Right ventricle myocardium superior (tissue), 1 donor: ENCODE measurements at regions not wholly inside any gene's neighbourhood (a gene's known extent, or its start where the extent isn't known, plus 50 kb on each side); places are given as distances from the start of the nearest gene placed in this dataset.
"Not testable (repeated sequence)": the region's sequence is repeated elsewhere in the genome, so short reads cannot be mapped to it uniquely, and the experiment has no call there.

Experiments used
- ATAC-seq: fragments of 200-7000 bp; cut with Tn5 transposase; one replicate; pipeline ENCODE4 v1.9.1; 2020; ENCODE audit warnings: mild to moderate bottlenecking; ENCODE audit not compliant: poor library complexity
- DNase-seq: peaks from one replicate; pipeline ENCODE4 v3.0.0-alpha.2; 2020
- intact Hi-C: fragments of 100-400 bp; cut with DNase I; formaldehyde crosslinking; loops from one replicate; pipeline ENCODE4 v1.11.2; 2022
- donor health status: DM: no; HTN: yes; CAD: no; lungs with severe emphysema.

- DNase-seq (no peak), ATAC-seq (no peak)
- intact Hi-C loops = no loop called here
Measured at GRCh38 chrX:22486296-22486695, 213.6 kb downstream of the CBLL2 start.

GRCh38 chrX:22516893-22517292 lies 244.2 kb downstream of the CBLL2 start:
- intact Hi-C loops = no loop called here
- ATAC-seq = no peak
- no peak for DNase-seq

GRCh38 chrX:22520128-22520828 lies 247.6 kb downstream of the CBLL2 start:
- no peak for ATAC-seq

GRCh38 chrX:22526339-22526738 lies 253.6 kb downstream of the CBLL2 start:
- DNase-seq (no peak), ATAC-seq (no peak)
- intact Hi-C loops = no loop called here

More at GRCh38 chrX:22520128-22520828, 247.6 kb downstream of the CBLL2 start:
- intact Hi-C loops = no loop called here
- no peak for DNase-seq

GRCh38 chrX:22527302-22527701 lies 254.6 kb downstream of the CBLL2 start:
- intact Hi-C loops = no loop called here
- DNase-seq (no peak), ATAC-seq (no peak)

- ATAC-seq = no peak
- DNase-seq = no peak
- intact Hi-C loops = no loop called here
Measured at GRCh38 chrX:22533898-22534297, 261.2 kb downstream of the CBLL2 start.

GRCh38 chrX:22534643-22535042 lies 261.9 kb downstream of the CBLL2 start:
- intact Hi-C loops = no loop called here
- DNase-seq (no peak), ATAC-seq (no peak)

GRCh38 chrX:22536746-22537304 lies 264.1 kb downstream of the CBLL2 start:
- ATAC-seq (no peak), DNase-seq (no peak)
- intact Hi-C loops = no loop called here

- intact Hi-C loops = no loop called here
- DNase-seq = no peak
- ATAC-seq = no peak
Measured at GRCh38 chrX:22538580-22538979, 265.9 kb downstream of the CBLL2 start.

- DNase-seq = no peak
- intact Hi-C loops = no loop called here
- ATAC-seq = no peak
Measured at GRCh38 chrX:22541926-22542325, 269.2 kb downstream of the CBLL2 start.

GRCh38 chrX:22542641-22543040 lies 269.9 kb downstream of the CBLL2 start:
- DNase-seq (no peak), ATAC-seq (no peak)
- intact Hi-C loops = no loop called here

- intact Hi-C loops = no loop called here
- ATAC-seq (no peak), DNase-seq (no peak)
Measured at GRCh38 chrX:22559506-22559905, 286.8 kb downstream of the CBLL2 start.

- no peak for DNase-seq
- intact Hi-C loops = no loop called here
- ATAC-seq = no peak
Measured at GRCh38 chrX:22575161-22575845, 302.6 kb downstream of the CBLL2 start.

- ATAC-seq = no peak
- no peak for DNase-seq
- intact Hi-C loops = no loop called here
Measured at GRCh38 chrX:22577181-22577580, 304.5 kb downstream of the CBLL2 start.

GRCh38 chrX:22585831-22586230 lies 313.1 kb downstream of the CBLL2 start:
- intact Hi-C loops = no loop called here
- ATAC-seq (no peak), DNase-seq (no peak)

- ATAC-seq = no peak
- no peak for DNase-seq
- intact Hi-C loops = no loop called here
Measured at GRCh38 chrX:22589845-22590244, 317.1 kb downstream of the CBLL2 start.

GRCh38 chrX:22594766-22595165 lies 322.1 kb downstream of the CBLL2 start:
- intact Hi-C loops = no loop called here
- ATAC-seq = no peak
- DNase-seq = no peak

- DNase-seq (no peak), ATAC-seq (no peak)
- intact Hi-C loops = no loop called here
Measured at GRCh38 chrX:22603060-22603459, 330.3 kb downstream of the CBLL2 start.

GRCh38 chrX:22609452-22609851 lies 336.7 kb downstream of the CBLL2 start:
- intact Hi-C loops, ATAC-seq, DNase-seq: not testable (repeated sequence)

- DNase-seq = no peak
Measured at GRCh38 chrX:22616867-22617266, 344.2 kb downstream of the CBLL2 start.

More at GRCh38 chrX:22616867-22617266, 344.2 kb downstream of the CBLL2 start:
- ATAC-seq = no peak
- intact Hi-C loops = no loop called here
